Stimulated activated CD4-positive, alpha-beta T cell treated with anti-CD3 and anti-CD28 coated beads, Interleukin-12 subunit alpha, Interleukin-12 subunit beta, amount 100 ng/mL, for 48 hours (primary cell): ENCODE measurements at regions not wholly inside any gene's neighbourhood (a gene's known extent, or its start where the extent isn't known, plus 50 kb on each side); places are given as distances from the start of the nearest gene placed in this dataset.

Experiments
- DNase-seq, 3 donors: peaks; one replicate each; pipeline ENCODE4 v3.0.0-alpha.2; 2020; ENCODE audit warnings: low read depth in 2 of 3, low spot score in 1 of 3

DNA sequence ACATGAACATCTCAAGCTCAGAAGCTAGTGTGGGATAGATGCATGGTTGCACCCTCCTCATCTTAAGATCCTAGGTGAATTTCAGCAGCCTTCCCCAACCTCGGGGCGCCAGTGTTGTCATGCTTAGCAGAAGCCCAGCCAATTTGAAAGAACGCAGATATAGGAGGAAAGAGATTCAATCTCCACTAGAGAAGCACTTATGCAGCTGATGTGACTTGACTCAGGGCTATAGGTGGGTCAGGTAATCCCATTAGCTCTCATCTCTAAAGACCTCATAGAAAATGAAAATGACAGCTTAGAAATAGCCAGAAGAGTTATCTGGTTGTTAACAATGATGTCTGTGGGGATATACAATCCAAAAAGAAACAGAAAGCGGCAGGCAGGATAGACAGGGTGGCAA is 310.5 kb downstream of the GPAM start:
- DNase-seq, result no peak

DNA sequence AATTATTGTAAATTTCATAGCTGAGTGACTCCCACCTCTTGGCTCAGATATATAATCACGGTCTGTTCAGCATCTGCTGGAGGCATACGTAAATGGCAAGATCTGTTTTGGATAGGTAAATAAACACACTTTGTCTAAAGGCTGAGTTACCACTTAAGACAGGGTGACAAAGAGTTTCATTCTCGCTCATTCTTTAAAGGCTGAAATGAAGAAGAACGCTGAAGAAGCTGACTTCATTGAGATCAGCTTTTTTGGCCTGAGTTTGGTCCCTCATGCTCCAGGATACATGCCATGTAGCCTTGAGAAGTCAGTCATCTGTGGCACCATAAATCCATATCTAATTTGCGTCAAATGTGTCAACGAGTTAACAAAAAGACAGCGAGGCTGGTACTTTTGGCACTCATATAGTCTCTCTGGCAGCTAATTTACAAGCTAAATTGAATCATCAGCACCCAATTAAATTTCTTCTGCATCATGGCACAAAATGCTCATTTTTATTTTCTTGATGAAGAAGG is 309.9 kb downstream of the GPAM start:
- DNase-seq, result no peak

- DNase-seq, result no peak
These were observed 309.0 kb downstream of the GPAM start for GRCh38 chr10:111874576-111874975.

GRCh38 chr10:111875725-111876124 is 307.8 kb downstream of the GPAM start:
- DNase-seq, result no peak

- DNase-seq, result no peak
These were observed 306.3 kb downstream of the GPAM start for GRCh38 chr10:111877258-111877657.

GRCh38 chr10:111879969-111880368 is 303.6 kb downstream of the GPAM start:
- DNase-seq, result no peak

GRCh38 chr10:111885046-111885445 is 298.5 kb downstream of the GPAM start:
- no peak for DNase-seq

GRCh38 chr10:111885919-111886318 is 297.6 kb downstream of the GPAM start:
- DNase-seq, result no peak

GRCh38 chr10:111887266-111887665 is 296.3 kb downstream of the GPAM start:
- DNase-seq, result no peak

DNA sequence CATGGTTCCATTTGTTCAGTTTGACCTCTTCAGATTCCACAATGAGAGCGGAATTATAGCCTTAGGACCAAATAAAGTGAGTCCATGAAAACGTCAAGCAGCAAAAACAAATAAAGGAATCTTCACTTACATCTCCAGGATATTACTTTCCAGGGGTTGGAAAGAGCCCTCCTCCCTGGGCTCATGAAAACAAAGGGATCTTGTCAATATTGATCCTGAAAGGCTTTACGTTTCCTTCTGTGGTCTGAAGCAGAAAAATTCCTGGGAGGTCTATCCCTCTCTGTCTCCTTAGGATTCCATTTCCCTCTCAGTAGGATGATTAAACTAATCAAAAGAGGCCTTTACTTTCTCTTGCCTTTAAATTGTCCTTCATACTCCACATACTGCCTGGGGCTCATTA is 293.5 kb downstream of the GPAM start:
- DNase-seq, result no peak

DNA sequence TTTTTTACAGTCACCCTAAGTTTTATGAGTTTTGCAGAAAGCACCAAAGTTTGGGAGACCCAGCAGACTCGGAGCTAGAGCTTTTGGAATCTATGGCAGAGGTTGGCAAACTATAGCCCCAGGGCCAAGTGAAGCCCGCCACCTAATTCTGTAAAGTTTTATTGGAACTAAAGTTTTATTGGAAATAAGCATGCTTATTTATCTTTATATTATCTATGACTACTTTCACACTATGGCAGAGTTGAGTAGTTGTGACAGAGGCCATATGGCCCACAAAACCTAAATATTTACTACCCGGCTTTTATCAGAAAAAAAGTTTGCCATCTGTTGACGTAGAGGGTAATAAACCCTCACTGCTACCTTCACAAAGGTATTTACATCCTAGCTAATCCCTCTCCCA is 267.6 kb downstream of the GPAM start:
- DNase-seq, result no peak

DNA sequence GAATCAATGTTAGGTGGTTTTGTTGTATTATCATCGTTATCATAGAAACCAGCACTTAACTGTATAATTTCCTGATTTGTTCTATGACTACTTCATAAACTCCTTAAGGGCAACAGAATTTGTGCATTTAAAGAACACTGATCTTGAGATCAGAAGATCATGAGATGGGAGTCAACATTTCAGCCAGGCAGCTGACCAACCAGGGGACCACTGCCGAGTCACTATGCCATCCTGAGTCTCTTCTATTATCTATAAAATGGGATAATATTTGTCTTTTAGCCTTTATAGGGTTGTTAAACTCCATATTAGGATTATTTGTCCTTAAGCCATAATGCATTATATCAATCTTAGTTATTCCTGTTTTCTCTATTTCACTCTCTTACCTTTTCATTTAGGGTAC is 261.7 kb downstream of the GPAM start:
- no peak for DNase-seq

DNA sequence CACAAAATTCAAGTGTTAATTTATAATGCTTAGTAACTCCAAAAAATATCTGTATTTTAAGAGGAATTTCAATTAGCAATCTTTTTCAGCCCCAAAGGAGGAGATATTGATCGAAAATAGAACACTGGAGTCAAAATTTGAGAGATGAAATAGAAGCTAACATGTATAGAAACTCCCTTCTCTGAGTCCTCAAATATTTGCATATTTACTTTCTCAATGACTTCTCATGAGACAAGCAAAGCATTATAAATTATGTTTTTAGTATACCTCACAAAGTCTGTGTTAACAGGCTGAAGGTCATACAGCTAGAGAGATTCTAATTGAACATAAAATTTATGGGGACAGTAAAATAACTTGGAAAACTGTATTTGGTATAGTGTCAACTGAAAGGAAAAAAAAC is 260.5 kb downstream of the GPAM start:
- no peak for DNase-seq

GRCh38 chr10:111926286-111926685 is 257.3 kb downstream of the GPAM start:
- no peak for DNase-seq

- DNase-seq, result no peak
These were observed 249.6 kb downstream of the GPAM start for GRCh38 chr10:111933937-111934336.

DNA sequence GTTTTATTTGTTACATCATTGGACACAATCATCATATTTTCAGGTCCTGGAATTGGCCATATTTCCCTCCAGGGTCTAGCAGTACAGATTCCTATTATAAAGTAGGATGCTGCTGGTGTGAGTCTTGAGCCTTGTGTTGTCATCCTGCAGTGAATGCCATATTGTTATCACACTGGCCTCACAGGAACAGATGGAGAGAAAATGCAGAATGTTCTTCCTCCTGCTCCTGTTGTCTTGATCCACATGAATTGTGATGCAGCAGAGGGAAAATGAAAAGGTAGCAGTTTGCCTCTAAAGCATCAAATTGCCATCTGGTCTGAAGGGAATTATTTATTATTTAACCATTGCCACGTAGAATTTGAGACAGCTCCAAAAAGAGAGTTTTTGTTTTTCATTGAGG is 248.6 kb downstream of the GPAM start:
- DNase-seq, result no peak

- no peak for DNase-seq
These were observed 247.4 kb downstream of the GPAM start for GRCh38 chr10:111936143-111936542.

- DNase-seq, result no peak
These were observed 239.2 kb downstream of the GPAM start for GRCh38 chr10:111944331-111944730.

DNA sequence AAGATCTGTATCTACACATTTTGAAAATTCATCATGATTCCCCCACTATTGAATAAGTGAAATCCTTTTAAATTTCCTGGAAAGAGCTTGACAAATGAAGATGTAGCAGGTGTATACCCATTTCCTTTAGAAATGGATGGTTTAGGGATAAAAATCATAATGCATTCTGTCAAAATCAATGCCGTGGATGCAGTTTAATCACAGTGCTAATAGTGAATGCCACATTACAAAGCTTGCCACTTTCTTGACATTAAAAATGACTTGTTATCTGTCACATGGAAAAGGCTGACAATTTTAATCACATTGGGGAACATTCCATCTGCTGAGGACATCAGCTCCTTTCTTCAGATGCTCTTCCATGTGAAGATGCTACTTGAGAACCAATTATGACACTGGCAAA is 229.6 kb downstream of the GPAM start:
- no peak for DNase-seq

GRCh38 chr10:111954386-111954785 is 229.2 kb downstream of the GPAM start:
- no peak for DNase-seq

DNA sequence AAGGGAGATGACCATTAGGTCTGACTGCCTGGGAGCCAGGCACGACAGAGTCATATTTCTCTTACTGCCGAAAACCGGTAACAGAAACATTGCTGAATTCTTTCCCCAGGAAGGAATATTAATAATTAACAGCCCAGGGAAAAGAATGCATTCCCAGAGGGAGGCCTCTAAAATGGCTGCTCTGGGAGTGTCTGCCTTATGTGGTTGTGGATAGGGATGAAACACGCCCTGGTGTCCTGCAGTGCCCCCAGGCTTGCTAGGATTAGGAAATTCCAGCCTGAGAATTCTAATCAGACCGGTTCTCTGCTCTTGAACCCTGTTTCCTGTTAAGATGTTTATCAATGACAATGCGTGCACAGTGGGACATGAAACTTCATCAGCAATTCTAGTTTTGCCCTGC is 226.7 kb downstream of the GPAM start:
- DNase-seq, result no peak

GRCh38 chr10:111962951-111963350 is 220.6 kb downstream of the GPAM start:
- DNase-seq, result no peak

- no peak for DNase-seq
These were observed 216.4 kb downstream of the GPAM start for GRCh38 chr10:111967116-111967515.

- no peak for DNase-seq
These were observed 216.0 kb downstream of the GPAM start for GRCh38 chr10:111967547-111967946.
